ENCODE measurements at regions not wholly inside any gene's neighbourhood (a gene's known extent, or its start where the extent isn't known, plus 50 kb on each side); places are given as distances from the start of the nearest gene placed in this dataset.

DNA sequence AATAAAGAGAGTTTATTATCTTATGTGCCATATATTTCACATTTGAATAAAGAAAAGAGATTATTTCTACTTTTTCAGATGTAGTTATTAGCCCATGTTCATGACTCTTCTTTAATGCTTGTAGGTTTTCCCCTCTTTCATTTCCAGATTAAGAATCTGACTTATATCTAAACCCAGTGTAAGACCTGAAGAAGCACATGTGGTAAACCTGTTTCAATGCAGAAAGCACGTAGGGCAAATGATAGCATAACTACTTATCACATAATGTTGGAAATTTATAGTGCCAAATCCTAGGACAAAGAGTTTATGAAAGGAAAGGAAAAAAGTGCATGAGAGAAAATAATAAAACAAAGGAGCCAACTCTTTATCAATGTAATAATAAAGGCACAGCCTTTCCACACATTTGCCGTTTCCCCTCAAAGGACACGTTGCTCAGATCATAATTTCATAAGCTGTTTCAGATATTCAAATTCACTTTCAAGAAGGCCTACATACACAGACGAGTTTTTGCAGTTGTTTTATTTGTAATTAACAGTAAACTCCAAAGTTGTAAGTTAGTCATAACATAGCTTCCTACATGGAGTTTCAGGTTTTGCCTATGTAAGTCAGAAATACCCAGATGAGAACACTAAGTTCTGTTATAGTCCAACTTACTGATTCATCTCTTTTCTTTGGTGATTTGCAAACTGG is 88.8 kb upstream of the MDFIC start:
- TF ChIP-seq, protein P1, sequence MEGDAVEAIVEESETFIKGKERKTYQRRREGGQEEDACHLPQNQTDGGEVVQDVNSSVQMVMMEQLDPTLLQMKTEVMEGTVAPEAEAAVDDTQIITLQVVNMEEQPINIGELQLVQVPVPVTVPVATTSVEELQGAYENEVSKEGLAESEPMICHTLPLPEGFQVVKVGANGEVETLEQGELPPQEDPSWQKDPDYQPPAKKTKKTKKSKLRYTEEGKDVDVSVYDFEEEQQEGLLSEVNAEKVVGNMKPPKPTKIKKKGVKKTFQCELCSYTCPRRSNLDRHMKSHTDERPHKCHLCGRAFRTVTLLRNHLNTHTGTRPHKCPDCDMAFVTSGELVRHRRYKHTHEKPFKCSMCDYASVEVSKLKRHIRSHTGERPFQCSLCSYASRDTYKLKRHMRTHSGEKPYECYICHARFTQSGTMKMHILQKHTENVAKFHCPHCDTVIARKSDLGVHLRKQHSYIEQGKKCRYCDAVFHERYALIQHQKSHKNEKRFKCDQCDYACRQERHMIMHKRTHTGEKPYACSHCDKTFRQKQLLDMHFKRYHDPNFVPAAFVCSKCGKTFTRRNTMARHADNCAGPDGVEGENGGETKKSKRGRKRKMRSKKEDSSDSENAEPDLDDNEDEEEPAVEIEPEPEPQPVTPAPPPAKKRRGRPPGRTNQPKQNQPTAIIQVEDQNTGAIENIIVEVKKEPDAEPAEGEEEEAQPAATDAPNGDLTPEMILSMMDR (IDR thresholded peaks at IDR 0.05 in 2 of 3, conservative IDR thresholded peaks at IDR 0.05 in 1 of 3; ENCODE audit: borderline replicate concordance in 1 of 3, insufficient read depth in 1 of 3, low read depth in 2 of 3, low read length in 2 of 3): no peak
- TF ChIP-seq JUND (IDR thresholded peaks at IDR 0.05): no peak
- no peak for TF ChIP-seq EZH2 (IDR thresholded peaks at IDR 0.05)
- TF ChIP-seq EZH2phosphoT487 (IDR thresholded peaks at IDR 0.05; ENCODE audit: borderline replicate concordance): no peak
- no peak for TF ChIP-seq CEBPB (IDR thresholded peaks at IDR 0.05; ENCODE audit: low read depth)
- TF ChIP-seq POLR2A (IDR thresholded peaks at IDR 0.05; ENCODE audit: borderline replicate concordance, extremely low read depth, insufficient read depth, insufficient read length): no peak
- TF ChIP-seq SP1 (IDR thresholded peaks at IDR 0.05; ENCODE audit: low read depth): no peak

All from HCT116 (cell line).